ENCODE measurements at regions not wholly inside any gene's neighbourhood (a gene's known extent, or its start where the extent isn't known, plus 50 kb on each side); places are given as distances from the start of the nearest gene placed in this dataset.

GRCh38 chr22:22422629-22423112, 85.9 kb downstream of the ZNF280B start:
- Mint-ChIP-seq H3K27me3 (peaks cover 18% of the 10 kb centered on the region), H3K4me1 (no peaks in the 10 kb centered on the region), H3K9me3 (no peaks in the 10 kb centered on the region), H3K27ac (no peak overlapping the region), H3K4me3 (no peak overlapping the region), H3K36me3 (ENCODE audit: low read depth) (no peaks in the 10 kb centered on the region)
- peak; percentile 58 for ATAC-seq (replicated peaks)

DNA sequence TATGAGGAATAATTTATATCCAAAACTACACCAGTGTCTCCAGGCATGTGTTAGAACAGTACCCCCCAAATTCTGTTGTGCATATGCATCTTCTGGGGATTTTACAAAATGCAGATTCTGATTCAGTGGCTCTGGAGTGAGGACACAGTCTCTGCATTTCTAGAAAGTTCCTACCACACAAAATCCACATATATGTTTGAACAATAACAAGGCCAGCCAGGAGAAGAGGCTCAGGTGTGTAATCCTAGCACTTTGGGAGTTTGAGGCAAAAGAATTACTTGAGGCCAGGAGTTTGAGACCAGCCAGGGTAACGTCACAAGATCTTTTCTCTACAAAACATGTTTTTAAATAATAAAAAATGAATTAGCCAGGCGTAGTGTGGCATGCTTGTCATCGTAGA, 84.9 kb downstream of the ZNF280B start:
- no peaks in the 10 kb centered on the region for H3K4me1 Mint-ChIP-seq

GRCh38 chr22:22424210-22424800, 84.2 kb downstream of the ZNF280B start:
- Mint-ChIP-seq H3K4me3 (no peak overlapping the region), H3K36me3 (ENCODE audit: low read depth) (no peaks in the 10 kb centered on the region), H3K4me1 (no peaks in the 10 kb centered on the region), H3K9me3 (no peaks in the 10 kb centered on the region), H3K27ac (no peak overlapping the region), H3K27me3 (peaks cover 12% of the 10 kb centered on the region)
- no peak for ATAC-seq (replicated peaks)

More for the DNA sequence above, 84.9 kb downstream of the ZNF280B start:
- Mint-ChIP-seq H3K27me3 (peaks cover 15% of the 10 kb centered on the region), H3K4me3 (no peak overlapping the region), H3K27ac (no peak overlapping the region), H3K9me3 (no peaks in the 10 kb centered on the region), H3K36me3 (ENCODE audit: low read depth) (no peaks in the 10 kb centered on the region)
- no peak for ATAC-seq (replicated peaks)

DNA sequence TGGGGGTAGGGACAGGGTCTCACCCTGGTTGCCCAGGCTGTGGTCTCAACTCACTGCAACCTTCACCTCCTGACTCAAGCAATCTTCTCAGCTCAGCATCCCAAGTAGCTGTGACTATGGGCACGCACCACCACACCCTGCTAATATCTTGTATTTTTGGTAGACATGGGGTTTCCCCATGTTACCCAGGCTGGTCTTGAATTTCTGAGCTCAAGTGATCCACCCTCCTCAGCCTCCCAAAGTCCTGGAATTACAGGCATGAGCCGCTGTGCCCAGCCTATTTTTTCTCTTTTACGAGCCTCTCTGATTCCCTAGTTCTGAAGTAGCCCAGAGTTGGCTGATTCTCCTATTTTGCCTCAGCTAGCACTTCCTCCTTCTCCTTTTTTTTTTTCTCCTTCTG, 83.6 kb downstream of the ZNF280B start:
- Mint-ChIP-seq H3K9me3 (no peaks in the 10 kb centered on the region), H3K4me1 (no peaks in the 10 kb centered on the region), H3K36me3 (ENCODE audit: low read depth) (no peaks in the 10 kb centered on the region), H3K27me3 (peaks cover 8% of the 10 kb centered on the region), H3K4me3 (no peak overlapping the region), H3K27ac (no peak overlapping the region)
- no peak for ATAC-seq (replicated peaks)

DNA sequence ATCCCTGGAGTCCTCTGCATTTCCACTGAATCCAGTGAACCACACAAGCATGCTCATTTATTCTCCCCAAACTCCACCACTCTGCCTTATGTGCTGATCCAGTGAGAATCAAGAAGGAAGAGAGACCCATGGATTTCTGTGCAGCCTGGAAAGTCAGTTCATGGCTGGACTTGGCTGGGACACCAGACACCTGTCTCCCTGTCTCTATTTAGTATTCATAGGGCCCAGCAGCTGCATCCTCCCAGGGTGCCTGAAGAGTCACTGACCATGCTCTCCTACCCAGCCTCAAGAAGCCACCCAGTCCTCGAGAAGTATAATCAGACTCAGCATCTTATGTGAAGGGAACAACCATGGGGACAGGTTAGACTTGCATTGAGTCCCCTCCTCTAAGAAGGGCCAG, 83.2 kb downstream of the ZNF280B start:
- Mint-ChIP-seq H3K4me3 (no peak overlapping the region), H3K27ac (no peak overlapping the region), H3K4me1 (no peaks in the 10 kb centered on the region), H3K27me3 (peaks cover 5% of the 10 kb centered on the region), H3K9me3 (no peaks in the 10 kb centered on the region), H3K36me3 (ENCODE audit: low read depth) (no peaks in the 10 kb centered on the region)
- no peak for ATAC-seq (replicated peaks)

DNA sequence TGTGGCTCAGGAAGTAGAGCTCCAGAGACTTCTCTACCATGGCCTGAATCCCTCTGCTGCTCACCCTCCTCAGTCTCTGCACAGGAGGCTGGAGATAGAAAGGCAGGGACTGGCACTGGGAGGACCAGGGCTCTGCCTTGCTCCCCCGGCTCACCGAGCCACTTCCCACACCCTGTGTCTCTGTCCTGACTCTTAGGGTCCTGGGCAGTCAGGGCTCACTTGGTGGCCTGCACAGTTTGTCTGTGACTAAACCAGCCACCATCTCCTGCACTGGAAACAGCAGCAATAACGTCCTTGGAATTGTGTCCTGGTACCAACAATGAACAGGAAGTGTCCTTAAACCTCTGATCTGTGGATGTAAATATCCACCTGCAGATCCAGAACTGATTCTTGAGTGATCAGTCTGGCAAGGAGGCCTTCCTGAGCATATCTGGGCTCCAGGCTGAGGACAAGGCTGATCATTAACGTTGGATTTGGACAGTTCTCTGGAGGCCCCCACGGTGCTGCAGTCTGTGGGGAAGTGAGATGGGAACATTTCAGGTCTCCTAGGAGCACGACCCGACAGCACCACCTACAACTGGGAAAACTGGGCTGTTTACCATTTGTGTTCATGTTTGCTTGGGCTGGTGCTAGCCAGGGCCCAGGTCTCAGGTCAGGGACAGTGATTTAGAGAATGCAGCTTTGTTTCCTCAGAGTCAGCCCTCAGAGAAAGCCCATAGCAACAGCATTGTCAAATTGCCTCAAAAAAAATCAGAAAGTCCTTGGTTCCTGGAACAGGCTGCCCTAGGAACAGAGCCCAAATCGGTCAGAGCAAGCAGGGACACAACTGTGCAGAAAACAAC, 82.5 kb downstream of the ZNF280B start:
- no peaks in the 10 kb centered on the region for H3K4me1 Mint-ChIP-seq
- H3K4me3 Mint-ChIP-seq, result no peak overlapping the region
- no peak overlapping the region for H3K27ac Mint-ChIP-seq
- peaks cover 5% of the 10 kb centered on the region for H3K27me3 Mint-ChIP-seq
- ATAC-seq (replicated peaks), result no peak
- H3K9me3 Mint-ChIP-seq, result no peaks in the 10 kb centered on the region
- H3K36me3 Mint-ChIP-seq (ENCODE audit: low read depth), result no peaks in the 10 kb centered on the region

GRCh38 chr22:22427542-22428065, 80.9 kb downstream of the ZNF280B start:
- no peak for ATAC-seq (replicated peaks)
- H3K27me3 Mint-ChIP-seq, result no peaks in the 10 kb centered on the region
- H3K27ac Mint-ChIP-seq, result peak overlapping the region; percentile 13
- H3K36me3 Mint-ChIP-seq (ENCODE audit: low read depth), result no peaks in the 10 kb centered on the region
- no peaks in the 10 kb centered on the region for H3K9me3 Mint-ChIP-seq
- H3K4me1 Mint-ChIP-seq, result no peaks in the 10 kb centered on the region
- H3K4me3 Mint-ChIP-seq, result no peak overlapping the region

- peaks cover 5% of the 10 kb centered on the region for H3K27me3 Mint-ChIP-seq
- no peaks in the 10 kb centered on the region for H3K4me1 Mint-ChIP-seq
- H3K4me3 Mint-ChIP-seq, result no peak overlapping the region
- H3K27ac Mint-ChIP-seq, result no peak overlapping the region
- no peaks in the 10 kb centered on the region for H3K9me3 Mint-ChIP-seq
- no peaks in the 10 kb centered on the region for H3K36me3 Mint-ChIP-seq (ENCODE audit: low read depth)
- no peak for ATAC-seq (replicated peaks)
These were observed 80.1 kb downstream of the ZNF280B start for GRCh38 chr22:22428222-22429098.

- H3K9me3 Mint-ChIP-seq, result no peaks in the 10 kb centered on the region
- peaks cover 12% of the 10 kb centered on the region for H3K27me3 Mint-ChIP-seq
- ATAC-seq (replicated peaks), result no peak
- H3K27ac Mint-ChIP-seq, result no peak overlapping the region
- no peaks in the 10 kb centered on the region for H3K36me3 Mint-ChIP-seq (ENCODE audit: low read depth)
- H3K4me1 Mint-ChIP-seq, result no peaks in the 10 kb centered on the region
- H3K4me3 Mint-ChIP-seq, result no peak overlapping the region
These were observed 79.0 kb downstream of the ZNF280B start for GRCh38 chr22:22429369-22430108.

GRCh38 chr22:22430111-22430820, 78.3 kb downstream of the ZNF280B start:
- Mint-ChIP-seq H3K27me3 (peaks cover 16% of the 10 kb centered on the region), H3K9me3 (no peaks in the 10 kb centered on the region), H3K27ac (no peak overlapping the region), H3K4me3 (no peak overlapping the region), H3K4me1 (no peaks in the 10 kb centered on the region), H3K36me3 (ENCODE audit: low read depth) (no peaks in the 10 kb centered on the region)
- ATAC-seq (replicated peaks), result no peak

GRCh38 chr22:22431271-22432220, 77.0 kb downstream of the ZNF280B start:
- H3K27ac Mint-ChIP-seq, result no peak overlapping the region
- ATAC-seq (replicated peaks), result peak; percentile 71

DNA sequence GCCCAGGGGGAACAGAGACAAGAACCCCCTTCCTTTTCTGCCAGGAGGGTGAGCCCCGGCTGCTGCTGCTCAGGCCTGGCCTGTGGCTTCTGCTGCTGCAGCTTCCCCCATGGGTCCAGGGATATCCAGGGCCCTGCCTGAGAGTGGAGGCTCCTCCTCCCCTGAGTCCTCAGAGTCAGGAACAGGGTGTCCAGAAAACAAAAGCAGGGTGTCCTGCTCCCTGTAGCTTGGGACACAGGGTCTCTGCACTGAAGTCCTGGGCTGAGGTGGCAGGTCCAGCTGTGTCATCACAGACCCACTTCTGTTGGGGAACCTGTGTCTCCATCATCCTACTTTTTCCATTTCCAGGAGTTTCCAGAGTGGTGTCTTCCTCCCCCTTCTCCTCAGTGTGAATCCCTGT, 76.1 kb downstream of the ZNF280B start:
- H3K4me1 Mint-ChIP-seq, result no peaks in the 10 kb centered on the region
- no peaks in the 10 kb centered on the region for H3K36me3 Mint-ChIP-seq (ENCODE audit: low read depth)
- peaks cover 28% of the 10 kb centered on the region for H3K27me3 Mint-ChIP-seq
- H3K4me3 Mint-ChIP-seq, result no peak overlapping the region
- H3K9me3 Mint-ChIP-seq, result no peaks in the 10 kb centered on the region
- no peak overlapping the region for H3K27ac Mint-ChIP-seq
- ATAC-seq (replicated peaks), result no peak

More at GRCh38 chr22:22431271-22432220, 77.0 kb downstream of the ZNF280B start:
- no peaks in the 10 kb centered on the region for H3K4me1 Mint-ChIP-seq
- H3K9me3 Mint-ChIP-seq, result no peaks in the 10 kb centered on the region
- H3K4me3 Mint-ChIP-seq, result no peak overlapping the region
- H3K27me3 Mint-ChIP-seq, result peaks cover 18% of the 10 kb centered on the region
- no peaks in the 10 kb centered on the region for H3K36me3 Mint-ChIP-seq (ENCODE audit: low read depth)

All from activated T-helper 17 cell treated with anti-CD3 and anti-CD28 coated beads, Interleukin-2, amount 50 U/mL, for 72 hours (primary cell).